ENCODE measurements at regions not wholly inside any gene's neighbourhood (a gene's known extent, or its start where the extent isn't known, plus 50 kb on each side); places are given as distances from the start of the nearest gene placed in this dataset.

DNA sequence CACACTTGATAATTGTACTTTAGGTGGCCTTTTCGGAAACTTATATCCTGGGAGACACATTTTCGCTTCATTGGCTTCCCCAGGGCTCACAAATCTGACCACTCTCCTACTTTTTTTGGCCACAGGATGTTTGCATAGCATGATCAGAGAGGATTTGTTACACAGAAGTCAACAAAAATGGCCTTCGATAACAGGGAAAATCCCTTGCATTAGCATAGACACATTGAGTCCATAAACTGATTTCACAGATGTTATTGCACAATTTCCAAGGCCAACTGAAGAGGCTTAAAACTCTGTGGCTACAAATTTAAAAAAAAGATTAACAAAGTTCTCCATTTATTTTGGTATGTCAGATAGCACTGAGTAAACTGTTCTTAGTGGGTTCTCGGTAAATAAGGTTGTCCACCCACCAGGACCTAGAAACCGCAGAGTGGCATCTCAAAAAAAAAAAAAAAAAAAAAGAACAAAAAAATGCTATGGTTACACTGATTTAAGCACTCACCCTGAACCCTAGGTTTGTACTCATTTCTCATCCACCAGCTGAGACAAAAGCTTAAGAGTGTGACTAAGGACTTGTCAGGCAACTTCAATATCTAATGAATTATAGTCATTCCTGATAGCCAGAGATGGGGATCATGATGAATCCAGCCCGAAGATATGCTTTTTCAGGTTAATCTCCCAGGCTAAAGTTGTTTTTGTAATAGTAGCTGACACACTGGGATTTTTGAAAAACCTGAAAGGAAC lies 188.9 kb upstream of the SYNPR start:
- H3K27ac Mint-ChIP-seq = peak overlapping the region; percentile 86
- DNase-seq (ENCODE audit: low spot score, unreplicated experiment) = no peak
- no peaks in the 10 kb centered on the region for H3K9me3 Mint-ChIP-seq (ENCODE audit: low read depth)
- H3K4me1 Mint-ChIP-seq (ENCODE audit: low read depth) = peaks cover 34% of the 10 kb centered on the region
- H3K36me3 Mint-ChIP-seq (ENCODE audit: insufficient read depth) = no peaks in the 10 kb centered on the region
- no peak overlapping the region for H3K4me3 Mint-ChIP-seq (ENCODE audit: low read depth)
- TF ChIP-seq, protein P1, sequence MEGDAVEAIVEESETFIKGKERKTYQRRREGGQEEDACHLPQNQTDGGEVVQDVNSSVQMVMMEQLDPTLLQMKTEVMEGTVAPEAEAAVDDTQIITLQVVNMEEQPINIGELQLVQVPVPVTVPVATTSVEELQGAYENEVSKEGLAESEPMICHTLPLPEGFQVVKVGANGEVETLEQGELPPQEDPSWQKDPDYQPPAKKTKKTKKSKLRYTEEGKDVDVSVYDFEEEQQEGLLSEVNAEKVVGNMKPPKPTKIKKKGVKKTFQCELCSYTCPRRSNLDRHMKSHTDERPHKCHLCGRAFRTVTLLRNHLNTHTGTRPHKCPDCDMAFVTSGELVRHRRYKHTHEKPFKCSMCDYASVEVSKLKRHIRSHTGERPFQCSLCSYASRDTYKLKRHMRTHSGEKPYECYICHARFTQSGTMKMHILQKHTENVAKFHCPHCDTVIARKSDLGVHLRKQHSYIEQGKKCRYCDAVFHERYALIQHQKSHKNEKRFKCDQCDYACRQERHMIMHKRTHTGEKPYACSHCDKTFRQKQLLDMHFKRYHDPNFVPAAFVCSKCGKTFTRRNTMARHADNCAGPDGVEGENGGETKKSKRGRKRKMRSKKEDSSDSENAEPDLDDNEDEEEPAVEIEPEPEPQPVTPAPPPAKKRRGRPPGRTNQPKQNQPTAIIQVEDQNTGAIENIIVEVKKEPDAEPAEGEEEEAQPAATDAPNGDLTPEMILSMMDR (IDR thresholded peaks at IDR 0.05; ENCODE audit: unreplicated experiment) = no peak
- H3K27me3 Mint-ChIP-seq = no peaks in the 10 kb centered on the region

DNA sequence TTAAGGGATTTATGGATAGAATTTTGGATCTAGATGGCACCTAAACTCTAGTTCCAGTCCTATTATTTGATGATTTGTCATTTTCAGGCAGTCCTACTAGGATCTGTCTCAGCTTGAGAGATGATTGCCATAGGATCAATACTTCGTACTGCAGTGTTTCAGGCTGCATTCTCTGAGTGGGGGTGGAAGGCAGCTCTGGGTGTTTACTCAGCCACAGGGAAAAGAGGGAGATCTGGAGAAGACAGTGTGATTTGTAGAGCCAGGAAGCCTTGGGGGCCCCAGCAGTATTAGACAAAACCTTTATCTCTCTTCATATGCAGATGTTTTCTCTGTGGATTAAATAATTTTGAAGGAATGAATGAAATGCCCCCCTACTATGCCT lies 188.4 kb upstream of the SYNPR start:
- no peak for DNase-seq (ENCODE audit: low spot score, unreplicated experiment)
- H3K36me3 Mint-ChIP-seq (ENCODE audit: insufficient read depth) = no peaks in the 10 kb centered on the region
- no peaks in the 10 kb centered on the region for H3K9me3 Mint-ChIP-seq (ENCODE audit: low read depth)
- peaks cover 35% of the 10 kb centered on the region for H3K4me1 Mint-ChIP-seq (ENCODE audit: low read depth)
- H3K4me3 Mint-ChIP-seq (ENCODE audit: low read depth) = no peak overlapping the region
- TF ChIP-seq, protein P1 (IDR thresholded peaks at IDR 0.05; ENCODE audit: unreplicated experiment) = no peak
- peak overlapping the region; percentile 86 for H3K27ac Mint-ChIP-seq
- no peaks in the 10 kb centered on the region for H3K27me3 Mint-ChIP-seq

DNA sequence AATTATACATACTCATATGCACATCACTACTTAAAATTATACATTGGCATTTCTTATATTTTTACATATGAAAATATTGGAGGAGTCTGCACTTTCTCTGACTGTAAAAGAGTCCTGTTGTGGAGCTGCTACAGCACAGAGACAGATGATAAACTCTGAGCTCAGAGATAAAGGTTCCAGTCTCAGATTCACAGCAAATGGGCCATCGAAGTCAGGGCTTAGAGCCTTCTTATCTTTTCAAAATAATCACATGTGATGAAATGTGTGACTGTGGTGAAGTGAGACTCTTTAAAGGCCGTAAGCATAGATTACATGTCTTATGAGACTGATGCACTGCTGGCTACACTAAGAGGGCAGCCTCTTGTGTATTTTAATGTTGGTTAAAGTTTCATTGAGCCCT lies 187.5 kb upstream of the SYNPR start:
- no peaks in the 10 kb centered on the region for H3K9me3 Mint-ChIP-seq (ENCODE audit: low read depth)
- peak overlapping the region; percentile 13 for H3K27ac Mint-ChIP-seq
- peaks cover 35% of the 10 kb centered on the region for H3K4me1 Mint-ChIP-seq (ENCODE audit: low read depth)
- no peaks in the 10 kb centered on the region for H3K36me3 Mint-ChIP-seq (ENCODE audit: insufficient read depth)
- no peak for DNase-seq (ENCODE audit: low spot score, unreplicated experiment)
- no peak overlapping the region for H3K4me3 Mint-ChIP-seq (ENCODE audit: low read depth)
- no peaks in the 10 kb centered on the region for H3K27me3 Mint-ChIP-seq
- TF ChIP-seq, protein P1 (IDR thresholded peaks at IDR 0.05; ENCODE audit: unreplicated experiment) = no peak

DNA sequence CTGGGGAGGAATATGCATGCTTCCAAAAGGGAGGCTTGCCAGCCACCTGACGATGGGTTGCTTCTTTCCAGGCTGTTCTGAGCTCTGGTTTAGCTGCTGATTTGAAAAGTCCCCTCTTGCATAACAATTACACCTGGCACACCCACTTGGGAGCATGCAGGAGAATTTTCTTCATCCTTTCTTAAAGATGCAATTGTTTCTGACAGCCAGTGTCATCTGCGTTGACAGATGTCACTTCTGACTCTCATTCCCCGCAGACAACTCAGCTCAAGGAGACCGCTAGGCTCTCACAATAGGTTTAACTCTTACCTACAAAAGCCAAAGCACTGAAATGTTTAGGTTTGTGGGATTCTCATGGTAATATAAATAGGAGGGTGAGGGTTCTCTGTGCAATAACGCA lies 185.6 kb upstream of the SYNPR start:
- Mint-ChIP-seq H3K27me3 (no peaks in the 10 kb centered on the region), H3K36me3 (ENCODE audit: insufficient read depth) (no peaks in the 10 kb centered on the region), H3K9me3 (ENCODE audit: low read depth) (peaks cover 3% of the 10 kb centered on the region), H3K27ac (no peak overlapping the region), H3K4me1 (ENCODE audit: low read depth) (peaks cover 32% of the 10 kb centered on the region), H3K4me3 (ENCODE audit: low read depth) (no peak overlapping the region)
- no peak for DNase-seq (ENCODE audit: low spot score, unreplicated experiment)
- TF ChIP-seq, protein P1 (IDR thresholded peaks at IDR 0.05; ENCODE audit: unreplicated experiment) = no peak

DNA sequence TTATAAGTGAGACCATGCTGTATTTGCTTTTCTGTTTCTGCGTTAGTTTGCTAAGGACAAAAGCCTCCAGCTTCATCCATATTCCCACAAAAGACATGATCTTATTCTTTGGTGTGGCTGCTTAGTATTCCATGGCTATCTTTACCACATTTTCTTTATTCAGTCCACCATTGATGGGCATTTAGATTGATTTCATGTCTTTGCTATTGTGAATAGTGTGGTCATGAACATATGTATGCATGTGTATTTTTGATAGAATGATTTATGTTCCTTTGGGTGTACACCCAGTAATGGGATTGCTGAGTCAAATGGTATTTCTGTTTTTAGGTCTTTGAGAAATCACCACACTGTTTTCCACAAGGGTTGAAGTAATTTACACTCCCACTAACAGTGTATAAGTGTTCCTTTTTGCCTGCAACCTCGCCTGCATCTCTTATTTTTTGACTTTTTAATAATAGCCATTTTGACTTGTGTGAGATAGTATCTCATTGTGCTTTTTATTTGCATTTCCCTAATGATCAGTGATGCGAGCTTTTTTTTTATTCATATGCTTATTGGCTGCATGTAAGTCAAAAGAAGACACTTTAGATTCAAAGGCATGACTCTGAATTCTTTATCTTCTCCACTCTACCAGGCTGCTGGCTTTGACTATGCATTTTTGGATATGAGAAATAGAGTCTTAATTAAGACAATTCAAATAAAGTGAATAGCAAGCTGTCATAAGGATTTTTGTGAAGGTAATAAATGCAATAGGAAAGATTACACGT lies 183.3 kb upstream of the SYNPR start:
- Mint-ChIP-seq H3K4me1 (ENCODE audit: low read depth) (peaks cover 22% of the 10 kb centered on the region), H3K9me3 (ENCODE audit: low read depth) (peaks cover 12% of the 10 kb centered on the region), H3K36me3 (ENCODE audit: insufficient read depth) (no peaks in the 10 kb centered on the region), H3K4me3 (ENCODE audit: low read depth) (no peak overlapping the region), H3K27ac (no peak overlapping the region), H3K27me3 (no peaks in the 10 kb centered on the region)
- DNase-seq (ENCODE audit: low spot score, unreplicated experiment) = no peak
- TF ChIP-seq, protein P1 (IDR thresholded peaks at IDR 0.05; ENCODE audit: unreplicated experiment) = no peak
